Brain microvascular endothelial cell (primary cell): ENCODE measurements at regions not wholly inside any gene's neighbourhood (a gene's known extent, or its start where the extent isn't known, plus 50 kb on each side); places are given as distances from the start of the nearest gene placed in this dataset.

Experiments
- DNase-seq: peaks from one replicate; pipeline ENCODE4 v3.0.0-alpha.2; 2020
- H3K27ac ChIP-seq: fragments of 250-450 bp; sonication (Bioruptor Pico); 2 replicates; pipeline ENCODE4 v1.5.1; 2020; ENCODE audit warnings: mild to moderate bottlenecking, moderate library complexity
- H3K27me3 ChIP-seq: fragments of 250-450 bp; sonication (Bioruptor Pico); replicated peaks from 2 replicates; pipeline ENCODE4 v1.5.1; 2020; ENCODE audit warnings: mild to moderate bottlenecking
- H3K36me3 ChIP-seq: fragments of 250-450 bp; sonication (Bioruptor Pico); replicated peaks from 2 replicates; pipeline ENCODE4 v1.5.1; 2020; ENCODE audit warnings: mild to moderate bottlenecking
- H3K4me3 ChIP-seq: 2 replicates; pipeline ENCODE4 v1.5.1; 2011; ENCODE audit warnings: low read depth, mild to moderate bottlenecking, control low read depth, low read length, moderate library complexity
- in situ Hi-C: cut with HindIII; loops from 2 replicates; pipeline ENCODE4 v1.10.0; 2017; ENCODE audit warnings: low sequenced_read_pairs, low pct_ligation_motif_present
- TF ChIP-seq, protein P1 (sequence below): IDR thresholded peaks from 2 replicates; pipeline ENCODE4 v1.5.1; 2011; ENCODE audit warnings: low read depth, mild to moderate bottlenecking, moderate library complexity, low read length, control low read depth, inconsistent platforms; ENCODE audit errors: missing control alignments

- no peak for DNase-seq
- Histone ChIP-seq H3K27ac (no peak overlapping the region), H3K27me3 (no peaks in the 10 kb centered on the region), H3K4me3 (no peak overlapping the region), H3K36me3 (no peaks in the 10 kb centered on the region)
- TF ChIP-seq, protein P1, sequence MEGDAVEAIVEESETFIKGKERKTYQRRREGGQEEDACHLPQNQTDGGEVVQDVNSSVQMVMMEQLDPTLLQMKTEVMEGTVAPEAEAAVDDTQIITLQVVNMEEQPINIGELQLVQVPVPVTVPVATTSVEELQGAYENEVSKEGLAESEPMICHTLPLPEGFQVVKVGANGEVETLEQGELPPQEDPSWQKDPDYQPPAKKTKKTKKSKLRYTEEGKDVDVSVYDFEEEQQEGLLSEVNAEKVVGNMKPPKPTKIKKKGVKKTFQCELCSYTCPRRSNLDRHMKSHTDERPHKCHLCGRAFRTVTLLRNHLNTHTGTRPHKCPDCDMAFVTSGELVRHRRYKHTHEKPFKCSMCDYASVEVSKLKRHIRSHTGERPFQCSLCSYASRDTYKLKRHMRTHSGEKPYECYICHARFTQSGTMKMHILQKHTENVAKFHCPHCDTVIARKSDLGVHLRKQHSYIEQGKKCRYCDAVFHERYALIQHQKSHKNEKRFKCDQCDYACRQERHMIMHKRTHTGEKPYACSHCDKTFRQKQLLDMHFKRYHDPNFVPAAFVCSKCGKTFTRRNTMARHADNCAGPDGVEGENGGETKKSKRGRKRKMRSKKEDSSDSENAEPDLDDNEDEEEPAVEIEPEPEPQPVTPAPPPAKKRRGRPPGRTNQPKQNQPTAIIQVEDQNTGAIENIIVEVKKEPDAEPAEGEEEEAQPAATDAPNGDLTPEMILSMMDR: no peak
- in situ Hi-C loops: no loop called here
Observed at GRCh38 chr18:55696811-55697210, 108.8 kb upstream of the TCF4 start.

DNA sequence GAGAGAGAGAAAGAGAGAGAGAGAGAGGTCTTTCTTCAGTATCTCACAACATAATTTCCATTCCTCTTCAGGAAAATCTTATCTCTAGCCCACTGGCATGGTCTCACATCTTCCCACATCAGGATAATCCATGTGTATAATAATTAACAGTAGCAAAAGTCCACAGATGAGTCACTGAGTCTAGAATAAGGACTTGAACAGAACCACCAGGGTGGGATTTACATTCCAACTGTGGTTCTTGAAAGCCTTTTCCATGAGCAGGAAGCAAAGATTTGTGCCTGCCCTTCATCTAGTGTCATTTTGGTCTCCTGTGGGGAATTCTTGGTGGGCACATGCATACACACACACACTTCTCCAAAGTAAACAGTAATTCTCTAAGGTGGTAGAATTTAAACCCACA is 107.1 kb upstream of the TCF4 start:
- H3K27me3 ChIP-seq: no peaks in the 10 kb centered on the region
- H3K27ac ChIP-seq: no peak overlapping the region
- H3K36me3 ChIP-seq: no peaks in the 10 kb centered on the region
- in situ Hi-C loops: no loop called here
- no peak for DNase-seq
- TF ChIP-seq, protein P1: no peak
- no peak overlapping the region for H3K4me3 ChIP-seq

GRCh38 chr18:55694291-55694690 is 106.3 kb upstream of the TCF4 start:
- TF ChIP-seq, protein P1: no peak
- no peak for DNase-seq
- Histone ChIP-seq H3K4me3 (no peak overlapping the region), H3K36me3 (no peaks in the 10 kb centered on the region), H3K27me3 (no peaks in the 10 kb centered on the region), H3K27ac (no peak overlapping the region)
- in situ Hi-C loops: no loop called here

- H3K27me3 ChIP-seq: no peaks in the 10 kb centered on the region
- in situ Hi-C loops: no loop called here
- H3K4me3 ChIP-seq: no peak overlapping the region
- TF ChIP-seq, protein P1: no peak
- H3K36me3 ChIP-seq: no peaks in the 10 kb centered on the region
- DNase-seq: no peak
- H3K27ac ChIP-seq: no peak overlapping the region
Observed at GRCh38 chr18:55688030-55688429, 100.0 kb upstream of the TCF4 start.

GRCh38 chr18:55687106-55687505 is 99.1 kb upstream of the TCF4 start:
- no peaks in the 10 kb centered on the region for H3K27me3 ChIP-seq
- H3K4me3 ChIP-seq: no peak overlapping the region
- H3K36me3 ChIP-seq: no peaks in the 10 kb centered on the region
- TF ChIP-seq, protein P1: no peak
- in situ Hi-C loops: no loop called here
- no peak for DNase-seq
- no peak overlapping the region for H3K27ac ChIP-seq

GRCh38 chr18:55685638-55686037 is 97.6 kb upstream of the TCF4 start:
- no peak overlapping the region for H3K4me3 ChIP-seq
- in situ Hi-C loops: no loop called here
- TF ChIP-seq, protein P1: no peak
- H3K27me3 ChIP-seq: no peaks in the 10 kb centered on the region
- no peaks in the 10 kb centered on the region for H3K36me3 ChIP-seq
- no peak overlapping the region for H3K27ac ChIP-seq
- DNase-seq: no peak
